Activated naive CD4-positive, alpha-beta T cell treated with anti-CD3 and anti-CD28 coated beads for 36 hours (primary cell): ENCODE measurements at regions not wholly inside any gene's neighbourhood (a gene's known extent, or its start where the extent isn't known, plus 50 kb on each side); places are given as distances from the start of the nearest gene placed in this dataset.
"Not testable (repeated sequence)": the region's sequence is repeated elsewhere in the genome, so short reads cannot be mapped to it uniquely, and the experiment has no call there.

Experiments used
- CTCF ChIA-PET: fragments of 350-600 bp; sonication (Branson Sonifier 250); formaldehyde crosslinking; loops from one replicate; lab custom pipeline; 2021; ENCODE audit warnings: antibody characterized with exemption; lab: Charles Lee
- DNase-seq: peaks from one replicate; pipeline ENCODE4 v3.0.0-alpha.2; 2020
- H3K27ac Mint-ChIP-seq: one replicate; pipeline ENCODE4 v1.8.0; 2021; ENCODE audit warnings: mild to moderate bottlenecking, mixed read lengths
- H3K27me3 Mint-ChIP-seq: one replicate; pipeline ENCODE4 v1.8.0; 2021; ENCODE audit warnings: low read depth, mixed read lengths
- H3K36me3 Mint-ChIP-seq: one replicate; pipeline ENCODE4 v1.8.0; 2021; ENCODE audit warnings: low read depth, mixed read lengths
- H3K4me1 Mint-ChIP-seq: one replicate; pipeline ENCODE4 v1.8.0; 2021; ENCODE audit warnings: low read depth, mixed read lengths
- H3K4me3 Mint-ChIP-seq: one replicate; pipeline ENCODE4 v1.8.0; 2021; ENCODE audit warnings: mild to moderate bottlenecking, moderate library complexity, mixed read lengths
- H3K9me3 Mint-ChIP-seq: one replicate; pipeline ENCODE4 v1.8.0; 2021; ENCODE audit warnings: mixed read lengths
- intact Hi-C: fragments of 100-400 bp; cut with micrococcal nuclease; formaldehyde crosslinking; loops from one replicate; pipeline ENCODE4 v1.15.1; 2023

DNA sequence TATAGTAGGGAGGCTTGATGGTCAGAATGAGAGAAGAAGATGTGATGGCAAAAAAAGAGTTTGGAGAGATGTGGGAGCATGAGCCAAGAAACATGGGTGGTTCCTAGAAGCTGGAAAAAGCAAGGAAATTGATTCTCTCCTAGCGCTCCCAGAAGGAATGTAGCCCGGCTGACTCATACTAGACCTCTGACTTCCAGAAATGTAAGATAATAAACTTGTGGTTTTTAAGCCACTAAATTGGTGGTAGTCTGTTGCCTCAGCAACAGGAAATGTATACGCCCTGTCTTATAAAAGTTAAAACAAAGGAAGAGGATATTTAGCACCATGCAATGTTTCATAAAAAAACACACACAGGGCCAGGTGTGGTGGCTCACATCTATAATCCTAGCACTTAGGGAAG lies 182.7 kb upstream of the PCDH7 start:
- CTCF ChIA-PET: no interaction called here
- Mint-ChIP-seq H3K4me1 (no peaks in the 10 kb centered on the region), H3K27ac (no peak overlapping the region), H3K9me3 (peaks cover 6% of the 10 kb centered on the region), H3K4me3 (no peak overlapping the region), H3K36me3 (no peaks in the 10 kb centered on the region), H3K27me3 (no peaks in the 10 kb centered on the region)
- no peak for DNase-seq
- intact Hi-C loops: no loop called here

DNA sequence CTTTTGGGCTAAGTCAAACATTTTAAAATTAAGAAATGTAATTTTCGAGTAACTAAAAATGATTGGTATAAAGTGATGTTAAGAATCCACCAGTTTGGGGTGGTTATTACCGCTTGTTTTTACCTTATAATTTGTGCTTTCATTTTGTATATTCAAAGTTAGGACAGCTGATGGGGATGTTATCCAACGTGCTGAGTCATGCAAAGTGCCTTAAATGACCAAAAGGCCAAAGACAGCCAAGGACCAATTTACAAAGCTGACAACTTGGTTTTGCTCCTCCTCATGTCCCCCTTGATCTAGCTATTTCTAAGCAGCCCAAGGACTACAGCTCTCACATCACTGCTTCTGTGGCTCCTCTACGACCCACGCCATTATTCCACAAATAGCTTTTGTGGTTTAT lies 181.4 kb upstream of the PCDH7 start:
- no peaks in the 10 kb centered on the region for H3K36me3 Mint-ChIP-seq
- no peak for DNase-seq
- H3K4me1 Mint-ChIP-seq: no peaks in the 10 kb centered on the region
- no peak overlapping the region for H3K27ac Mint-ChIP-seq
- no peaks in the 10 kb centered on the region for H3K27me3 Mint-ChIP-seq
- H3K4me3 Mint-ChIP-seq: no peak overlapping the region
- CTCF ChIA-PET: no interaction called here
- intact Hi-C loops: no loop called here
- peaks cover 3% of the 10 kb centered on the region for H3K9me3 Mint-ChIP-seq

DNA sequence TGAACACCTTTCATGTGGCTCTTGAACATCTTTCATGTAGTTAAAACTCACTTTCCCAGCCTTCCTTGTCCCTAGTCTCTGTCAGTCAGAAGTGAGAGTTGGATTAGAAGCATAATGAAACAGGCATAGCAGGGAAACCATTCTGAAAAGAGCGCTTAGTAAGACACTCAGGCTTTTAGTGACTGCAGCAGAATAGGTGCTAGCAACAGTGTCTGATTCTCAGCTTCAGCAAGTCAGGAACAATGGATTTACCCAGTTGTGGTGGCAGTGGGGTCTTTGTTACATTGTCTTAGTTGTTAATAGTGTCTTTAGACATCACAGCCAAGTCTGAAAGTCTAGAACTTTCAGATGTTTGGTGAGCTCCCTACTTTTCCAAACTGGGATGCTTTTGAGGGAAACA lies 177.1 kb upstream of the PCDH7 start:
- Mint-ChIP-seq H3K4me1 (no peaks in the 10 kb centered on the region), H3K27ac (no peak overlapping the region), H3K4me3 (no peak overlapping the region), H3K9me3 (peaks cover 6% of the 10 kb centered on the region), H3K36me3 (no peaks in the 10 kb centered on the region), H3K27me3 (no peaks in the 10 kb centered on the region)
- intact Hi-C loops: no loop called here
- no peak for DNase-seq
- CTCF ChIA-PET: interaction anchor here (0.7 kb wide), 1 partner anchor 586 kb away, joined by 3 read pairs; no protein-coding TSS in a partner anchor

DNA sequence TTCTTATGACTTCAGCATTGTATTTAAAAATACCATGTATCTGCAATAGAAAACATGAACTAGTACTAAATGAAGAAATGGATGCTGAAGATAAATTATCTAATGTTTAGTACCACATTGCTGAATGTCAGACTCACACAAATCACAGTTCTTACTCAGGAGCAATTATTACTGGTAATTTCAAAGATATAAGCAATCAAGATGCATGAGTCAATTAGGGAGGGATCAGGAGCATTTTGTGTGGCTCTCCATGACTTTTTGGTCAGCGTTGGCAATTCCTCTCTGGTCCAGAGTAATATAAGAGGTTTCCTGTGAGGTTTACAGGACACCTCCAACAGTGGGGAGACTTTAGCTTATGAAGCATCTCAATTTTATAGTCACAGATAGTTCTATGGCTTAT lies 167.0 kb upstream of the PCDH7 start:
- intact Hi-C loops: no loop called here
- CTCF ChIA-PET: no interaction called here
- H3K27me3 Mint-ChIP-seq: no peaks in the 10 kb centered on the region

DNA sequence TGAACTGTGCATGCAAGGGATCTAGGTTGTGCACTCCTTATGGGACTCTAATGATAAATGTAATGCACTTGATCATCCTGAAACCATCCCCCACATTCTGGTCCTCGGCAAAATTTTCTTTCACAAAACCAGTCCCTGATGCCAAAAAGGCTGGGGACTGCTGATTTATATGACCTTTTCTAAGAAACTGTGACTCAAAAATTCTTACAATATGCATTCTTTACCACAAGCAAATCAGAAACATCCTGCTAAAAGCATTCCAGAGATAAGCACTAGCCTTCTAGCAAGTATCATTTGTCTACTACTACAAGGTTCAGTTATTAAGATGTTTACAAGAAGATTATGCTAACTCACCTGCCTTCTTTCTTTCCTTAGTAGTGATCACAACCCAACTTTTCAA lies 166.5 kb upstream of the PCDH7 start:
- CTCF ChIA-PET: no interaction called here
- Mint-ChIP-seq H3K27me3 (no peaks in the 10 kb centered on the region), H3K9me3 (no peaks in the 10 kb centered on the region), H3K27ac (no peak overlapping the region), H3K4me1 (no peaks in the 10 kb centered on the region), H3K36me3 (no peaks in the 10 kb centered on the region), H3K4me3 (no peak overlapping the region)
- intact Hi-C loops: no loop called here
- DNase-seq: no peak

More for the DNA sequence above, 167.0 kb upstream of the PCDH7 start:
- H3K36me3 Mint-ChIP-seq: no peaks in the 10 kb centered on the region
- H3K4me1 Mint-ChIP-seq: no peaks in the 10 kb centered on the region
- DNase-seq: no peak
- no peak overlapping the region for H3K27ac Mint-ChIP-seq
- no peak overlapping the region for H3K4me3 Mint-ChIP-seq
- no peaks in the 10 kb centered on the region for H3K9me3 Mint-ChIP-seq

DNA sequence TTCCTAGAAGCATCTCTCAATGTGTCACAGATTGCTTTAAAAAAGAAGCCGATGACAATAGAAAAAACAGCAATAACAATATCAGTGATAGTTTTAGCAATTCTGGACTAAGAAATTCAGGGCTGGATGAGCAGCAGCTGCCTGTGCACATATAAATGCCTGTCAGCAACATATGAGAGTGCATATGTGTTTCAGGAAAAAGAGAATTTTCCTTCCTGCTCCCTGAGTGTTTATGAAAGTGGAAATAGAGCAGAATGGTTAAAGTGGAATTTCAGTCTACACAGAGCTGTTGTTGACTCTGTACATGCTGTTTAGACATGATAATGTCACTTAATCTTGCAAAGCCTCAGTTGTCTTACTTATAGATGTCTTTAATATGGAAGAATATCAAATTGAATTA lies 164.4 kb upstream of the PCDH7 start:
- CTCF ChIA-PET: no interaction called here
- Mint-ChIP-seq H3K4me3 (no peak overlapping the region), H3K27ac (no peak overlapping the region), H3K9me3 (peaks cover 4% of the 10 kb centered on the region), H3K27me3 (no peaks in the 10 kb centered on the region), H3K36me3 (no peaks in the 10 kb centered on the region), H3K4me1 (no peaks in the 10 kb centered on the region)
- intact Hi-C loops: no loop called here
- no peak for DNase-seq

GRCh38 chr4:30559481-30559880 lies 160.7 kb upstream of the PCDH7 start:
- Mint-ChIP-seq H3K4me1 (no peaks in the 10 kb centered on the region), H3K9me3 (peaks cover 16% of the 10 kb centered on the region)
- CTCF ChIA-PET: no interaction called here

GRCh38 chr4:30586850-30587249 lies 133.3 kb upstream of the PCDH7 start:
- Mint-ChIP-seq H3K4me1 (no peaks in the 10 kb centered on the region), H3K27me3 (no peaks in the 10 kb centered on the region), H3K36me3 (no peaks in the 10 kb centered on the region), H3K27ac (no peak overlapping the region), H3K4me3 (no peak overlapping the region), H3K9me3 (peaks cover 5% of the 10 kb centered on the region)
- DNase-seq: no peak
- intact Hi-C loops: no loop called here
- CTCF ChIA-PET: no interaction called here

More at GRCh38 chr4:30559481-30559880, 160.7 kb upstream of the PCDH7 start:
- H3K36me3 Mint-ChIP-seq: no peaks in the 10 kb centered on the region
- intact Hi-C loops: no loop called here
- no peak overlapping the region for H3K27ac Mint-ChIP-seq
- no peaks in the 10 kb centered on the region for H3K27me3 Mint-ChIP-seq
- DNase-seq: no peak
- no peak overlapping the region for H3K4me3 Mint-ChIP-seq

DNA sequence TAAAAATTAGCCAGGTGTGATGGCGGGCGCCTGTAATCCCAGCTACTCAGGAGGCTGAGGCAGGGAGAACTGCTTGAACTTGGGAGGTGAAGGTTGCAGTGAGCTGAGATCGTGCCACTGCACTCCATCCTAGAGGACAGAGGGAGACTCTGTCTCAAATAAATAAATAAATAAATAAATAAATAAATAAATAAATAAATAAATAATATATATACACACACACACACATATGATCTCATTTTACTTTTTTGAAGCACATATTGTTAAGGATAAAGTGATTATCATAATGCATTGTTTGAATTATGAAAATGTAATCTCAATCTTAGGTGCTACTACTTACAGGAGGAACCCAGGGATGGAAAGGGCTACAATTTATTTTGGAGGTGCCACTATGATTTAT lies 130.5 kb upstream of the PCDH7 start:
- H3K4me3 Mint-ChIP-seq, H3K9me3 Mint-ChIP-seq, H3K36me3 Mint-ChIP-seq, DNase-seq, H3K4me1 Mint-ChIP-seq, H3K27ac Mint-ChIP-seq, H3K27me3 Mint-ChIP-seq, intact Hi-C loops, CTCF ChIA-PET: not testable (repeated sequence)

GRCh38 chr4:30600246-30601017 lies 119.7 kb upstream of the PCDH7 start:
- H3K4me3 Mint-ChIP-seq: no peak overlapping the region
- CTCF ChIA-PET: no interaction called here
- DNase-seq: no peak
- no peaks in the 10 kb centered on the region for H3K27me3 Mint-ChIP-seq
- H3K9me3 Mint-ChIP-seq: peaks cover 6% of the 10 kb centered on the region
- no peak overlapping the region for H3K27ac Mint-ChIP-seq
- H3K36me3 Mint-ChIP-seq: no peaks in the 10 kb centered on the region
- intact Hi-C loops: no loop called here
- H3K4me1 Mint-ChIP-seq: no peaks in the 10 kb centered on the region

GRCh38 chr4:30601070-30601865 lies 118.9 kb upstream of the PCDH7 start:
- H3K4me3 Mint-ChIP-seq: no peak overlapping the region
- intact Hi-C loops: no loop called here
- CTCF ChIA-PET: no interaction called here
- no peak overlapping the region for H3K27ac Mint-ChIP-seq
- peaks cover 8% of the 10 kb centered on the region for H3K9me3 Mint-ChIP-seq
- H3K4me1 Mint-ChIP-seq: no peaks in the 10 kb centered on the region
- H3K27me3 Mint-ChIP-seq: no peaks in the 10 kb centered on the region
- H3K36me3 Mint-ChIP-seq: no peaks in the 10 kb centered on the region
- DNase-seq: no peak

DNA sequence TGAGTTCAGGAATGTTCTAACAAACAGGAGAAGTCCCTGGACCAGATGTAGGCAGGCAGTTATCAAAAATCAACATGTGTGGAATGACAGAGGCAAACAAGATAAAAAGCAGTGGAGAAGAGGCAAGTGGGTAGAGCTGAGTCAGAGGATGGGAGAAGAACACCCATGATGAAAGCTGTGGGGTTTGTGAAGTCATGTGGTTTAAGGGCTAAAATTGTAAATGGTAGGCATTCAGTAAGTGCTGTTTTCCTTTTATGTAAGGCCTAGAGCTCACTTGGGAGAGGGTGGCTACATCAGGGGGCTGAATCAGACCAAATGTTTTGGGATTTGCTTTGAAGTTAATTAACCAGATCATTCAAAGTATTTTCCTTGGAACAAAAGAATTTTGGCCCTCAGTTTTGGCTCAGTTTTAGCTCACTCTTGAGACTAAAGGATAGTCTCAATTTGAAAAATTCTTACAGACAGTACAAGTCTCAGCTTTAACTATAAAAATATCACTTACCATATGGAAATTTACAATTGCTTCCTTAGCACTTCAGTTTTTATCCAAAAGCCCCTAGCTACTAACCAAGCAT lies 114.5 kb upstream of the PCDH7 start:
- CTCF ChIA-PET: no interaction called here
- no peak overlapping the region for H3K27ac Mint-ChIP-seq

More for the DNA sequence above, 114.5 kb upstream of the PCDH7 start:
- no peaks in the 10 kb centered on the region for H3K27me3 Mint-ChIP-seq
- no peaks in the 10 kb centered on the region for H3K4me1 Mint-ChIP-seq
- H3K4me3 Mint-ChIP-seq: no peak overlapping the region
- DNase-seq: no peak
- no peaks in the 10 kb centered on the region for H3K36me3 Mint-ChIP-seq
- intact Hi-C loops: no loop called here
- H3K9me3 Mint-ChIP-seq: peaks cover 11% of the 10 kb centered on the region
